Left lung (tissue), 4 donors: ENCODE measurements at regions not wholly inside any gene's neighbourhood (a gene's known extent, or its start where the extent isn't known, plus 50 kb on each side); places are given as distances from the start of the nearest gene placed in this dataset.

ENCODE experiments used
- ATAC-seq: fragments of 200-7000 bp; cut with Tn5 transposase; one replicate; pipeline ENCODE4 v1.9.1; 2020; ENCODE audit warnings: moderate library complexity
- DNase-seq, 4 donors: peaks; one replicate each; pipeline ENCODE4 v3.0.0-alpha.2; 2013 to 2020
- H3K27ac ChIP-seq, 2 donors: fragments of 200-600 bp; sonication (generic) in 1 of 2; one replicate each; pipeline versions ENCODE4 v1.5.0 to v1.8.0; 2020 to 2021
- H3K27me3 ChIP-seq, 2 donors: fragments of 200-600 bp; sonication (generic) in 1 of 2; one replicate each; pipeline versions ENCODE4 v1.5.0 to v1.8.0; 2020 to 2021
- H3K36me3 ChIP-seq, 2 donors: fragments of 200-600 bp; sonication (generic) in 1 of 2; one replicate each; pipeline versions ENCODE4 v1.5.0 to v1.8.0; 2020 to 2021
- H3K4me1 ChIP-seq, 2 donors: fragments of 200-600 bp; one replicate each; pipeline ENCODE4 v1.8.0; 2021
- H3K4me3 ChIP-seq, 2 donors: fragments of 200-600 bp; sonication (generic) in 1 of 2; one replicate each; pipeline versions ENCODE4 v1.5.0 to v1.8.0; 2020 to 2021; ENCODE audit warnings: mild to moderate bottlenecking in 1 of 2
- H3K9me3 ChIP-seq, 2 donors: fragments of 200-600 bp; sonication (generic) in 1 of 2; one replicate each; pipeline versions ENCODE4 v1.5.0 to v1.8.0; 2020 to 2021
- CTCF ChIP-seq, 2 donors: fragments of 200-600 bp; sonication (generic) in 1 of 2; IDR thresholded peaks; one replicate each; pipeline versions ENCODE4 v1.5.0 to v1.8.0; 2021; ENCODE audit warnings: antibody characterized with exemption in 2 of 2
- intact Hi-C, 2 donors: fragments of 100-400 bp; cut with DNase I; formaldehyde crosslinking; loops; one replicate each; pipeline versions ENCODE4 v1.11.2 to v1.14.2; 2022
- donor health status: DM: no; HTN: yes; CAD: no.
- donor health status: DM: no; HTN: no; CAD: no.

GRCh38 chr1:101338714-101339430 is 102.1 kb downstream of the S1PR1 start:
- Histone ChIP-seq H3K27me3 (no peaks in the 10 kb centered on the region), H3K9me3 (peaks cover 0 to 9% of the 10 kb centered on the region in 2 donors), H3K36me3 (no peaks in the 10 kb centered on the region), H3K27ac (no peak overlapping the region), H3K4me3 (no peak overlapping the region), H3K4me1 (no peaks in the 10 kb centered on the region)
- no peak for ATAC-seq
- no peak for TF ChIP-seq CTCF (IDR thresholded peaks at IDR 0.05)
- no peak for DNase-seq
- intact Hi-C loops: no loop called here

- H3K36me3 ChIP-seq: no peaks in the 10 kb centered on the region
- no peak overlapping the region for H3K27ac ChIP-seq
- H3K4me3 ChIP-seq: no peak overlapping the region
- no peak for TF ChIP-seq CTCF (IDR thresholded peaks at IDR 0.05)
- H3K4me1 ChIP-seq: no peaks in the 10 kb centered on the region
- H3K27me3 ChIP-seq: no peaks in the 10 kb centered on the region
- no peak for ATAC-seq
- H3K9me3 ChIP-seq: no peaks in the 10 kb centered on the region
- intact Hi-C loops: no loop called here
- DNase-seq: no peak
Observed at GRCh38 chr1:101344745-101345144, 107.9 kb downstream of the S1PR1 start.

GRCh38 chr1:101346419-101346818 is 109.6 kb downstream of the S1PR1 start:
- Histone ChIP-seq H3K27ac (no peak overlapping the region), H3K4me1 (no peaks in the 10 kb centered on the region), H3K4me3 (no peak overlapping the region), H3K27me3 (no peaks in the 10 kb centered on the region), H3K36me3 (no peaks in the 10 kb centered on the region), H3K9me3 (no peaks in the 10 kb centered on the region)
- ATAC-seq: no peak
- intact Hi-C loops: no loop called here
- no peak for DNase-seq
- TF ChIP-seq CTCF (IDR thresholded peaks at IDR 0.05): no peak

GRCh38 chr1:101356013-101356412 is 119.2 kb downstream of the S1PR1 start:
- no peaks in the 10 kb centered on the region for H3K9me3 ChIP-seq
- no peaks in the 10 kb centered on the region for H3K27me3 ChIP-seq
- H3K4me3 ChIP-seq: no peak overlapping the region
- ATAC-seq (no peak), DNase-seq (no peak)
- no peak overlapping the region for H3K27ac ChIP-seq
- no peak for TF ChIP-seq CTCF (IDR thresholded peaks at IDR 0.05)
- intact Hi-C loops: loop anchor here in 1 of 2 donors (10.0 kb wide), 1 partner anchor 51 kb away; no protein-coding TSS in a partner anchor
- no peaks in the 10 kb centered on the region for H3K4me1 ChIP-seq
- H3K36me3 ChIP-seq: no peaks in the 10 kb centered on the region

GRCh38 chr1:101356604-101357443 is 120.0 kb downstream of the S1PR1 start:
- no peaks in the 10 kb centered on the region for H3K36me3 ChIP-seq
- intact Hi-C loops: loop anchor here in 1 of 2 donors (10.0 kb wide), 1 partner anchor 52 kb away; no protein-coding TSS in a partner anchor
- no peaks in the 10 kb centered on the region for H3K9me3 ChIP-seq
- ATAC-seq (no peak), DNase-seq (no peak)
- H3K27me3 ChIP-seq: no peaks in the 10 kb centered on the region
- no peak overlapping the region for H3K4me3 ChIP-seq
- no peak for TF ChIP-seq CTCF (IDR thresholded peaks at IDR 0.05)
- no peaks in the 10 kb centered on the region for H3K4me1 ChIP-seq
- no peak overlapping the region for H3K27ac ChIP-seq
